ENCODE measurements at regions not wholly inside any gene's neighbourhood (a gene's known extent, or its start where the extent isn't known, plus 50 kb on each side); places are given as distances from the start of the nearest gene placed in this dataset.

DNA sequence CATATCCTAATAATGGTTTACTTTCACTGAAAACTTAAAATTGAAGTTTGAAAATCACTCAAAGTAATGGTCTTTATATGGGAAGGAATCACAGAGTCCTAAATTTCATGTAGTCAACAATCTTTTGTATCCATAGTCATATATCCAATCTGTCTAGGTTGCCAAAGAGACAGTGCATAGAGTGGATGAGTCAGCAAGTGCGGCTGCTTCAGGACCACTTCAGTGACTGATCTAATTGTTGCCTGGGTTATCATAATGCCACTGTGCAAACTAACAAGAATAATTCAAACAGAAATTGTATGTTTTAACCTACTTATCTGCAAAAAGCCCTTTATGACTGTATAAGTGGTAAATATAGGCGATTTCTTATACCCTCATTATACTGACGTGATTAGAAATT, 211.3 kb upstream of the PRR16 start:
- intact Hi-C loops (cut with DNase I; ENCODE audit: low total_unique reads), result no loop called here
- TF ChIP-seq POLR2A (IDR thresholded peaks at IDR 0.05) (no peak), POLR2AphosphoS5 (IDR thresholded peaks at IDR 0.05) (no peak)
- TF ChIP-seq, protein P1, sequence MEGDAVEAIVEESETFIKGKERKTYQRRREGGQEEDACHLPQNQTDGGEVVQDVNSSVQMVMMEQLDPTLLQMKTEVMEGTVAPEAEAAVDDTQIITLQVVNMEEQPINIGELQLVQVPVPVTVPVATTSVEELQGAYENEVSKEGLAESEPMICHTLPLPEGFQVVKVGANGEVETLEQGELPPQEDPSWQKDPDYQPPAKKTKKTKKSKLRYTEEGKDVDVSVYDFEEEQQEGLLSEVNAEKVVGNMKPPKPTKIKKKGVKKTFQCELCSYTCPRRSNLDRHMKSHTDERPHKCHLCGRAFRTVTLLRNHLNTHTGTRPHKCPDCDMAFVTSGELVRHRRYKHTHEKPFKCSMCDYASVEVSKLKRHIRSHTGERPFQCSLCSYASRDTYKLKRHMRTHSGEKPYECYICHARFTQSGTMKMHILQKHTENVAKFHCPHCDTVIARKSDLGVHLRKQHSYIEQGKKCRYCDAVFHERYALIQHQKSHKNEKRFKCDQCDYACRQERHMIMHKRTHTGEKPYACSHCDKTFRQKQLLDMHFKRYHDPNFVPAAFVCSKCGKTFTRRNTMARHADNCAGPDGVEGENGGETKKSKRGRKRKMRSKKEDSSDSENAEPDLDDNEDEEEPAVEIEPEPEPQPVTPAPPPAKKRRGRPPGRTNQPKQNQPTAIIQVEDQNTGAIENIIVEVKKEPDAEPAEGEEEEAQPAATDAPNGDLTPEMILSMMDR (IDR thresholded peaks at IDR 0.05), result no peak
- no peak overlapping the region for H3K27ac ChIP-seq
- H3K4me1 ChIP-seq, result no peaks in the 10 kb centered on the region
- no peak overlapping the region for H3K4me3 ChIP-seq
- H3K27me3 ChIP-seq, result no peaks in the 10 kb centered on the region
- DNase-seq (ENCODE audit: low spot score in 2 of 2), result no peak
- H3K9me3 ChIP-seq, result no peaks in the 10 kb centered on the region
- no peaks in the 10 kb centered on the region for H3K36me3 ChIP-seq

GRCh38 chr5:120254385-120254784, 209.7 kb upstream of the PRR16 start:
- no peaks in the 10 kb centered on the region for H3K27me3 ChIP-seq
- no peak for DNase-seq (ENCODE audit: low spot score in 2 of 2)
- H3K9me3 ChIP-seq, result no peaks in the 10 kb centered on the region
- intact Hi-C loops (cut with DNase I; ENCODE audit: low total_unique reads), result no loop called here
- H3K4me1 ChIP-seq, result no peaks in the 10 kb centered on the region
- H3K4me3 ChIP-seq, result no peak overlapping the region
- no peaks in the 10 kb centered on the region for H3K36me3 ChIP-seq
- H3K27ac ChIP-seq, result no peak overlapping the region
- TF ChIP-seq POLR2A (IDR thresholded peaks at IDR 0.05), result no peak
- TF ChIP-seq, protein P1 (IDR thresholded peaks at IDR 0.05), result no peak
- TF ChIP-seq POLR2AphosphoS5 (IDR thresholded peaks at IDR 0.05), result no peak

- no peak for DNase-seq (ENCODE audit: low spot score in 2 of 2)
- Histone ChIP-seq H3K9me3 (no peaks in the 10 kb centered on the region), H3K4me1 (no peaks in the 10 kb centered on the region), H3K27me3 (no peaks in the 10 kb centered on the region), H3K4me3 (no peak overlapping the region), H3K27ac (no peak overlapping the region), H3K36me3 (no peaks in the 10 kb centered on the region)
- intact Hi-C loops (cut with DNase I; ENCODE audit: low total_unique reads), result no loop called here
- no peak for TF ChIP-seq POLR2A (IDR thresholded peaks at IDR 0.05)
Measured at GRCh38 chr5:120255214-120255613, 208.9 kb upstream of the PRR16 start.

- intact Hi-C loops (cut with DNase I; ENCODE audit: low total_unique reads), result no loop called here
- no peak for TF ChIP-seq POLR2A (IDR thresholded peaks at IDR 0.05)
- TF ChIP-seq, protein P1 (IDR thresholded peaks at IDR 0.05), result no peak
- no peak for TF ChIP-seq POLR2AphosphoS5 (IDR thresholded peaks at IDR 0.05)
- H3K36me3 ChIP-seq, result no peaks in the 10 kb centered on the region
- no peak overlapping the region for H3K4me3 ChIP-seq
- no peaks in the 10 kb centered on the region for H3K4me1 ChIP-seq
- no peak overlapping the region for H3K27ac ChIP-seq
- H3K27me3 ChIP-seq, result no peaks in the 10 kb centered on the region
- no peak for DNase-seq (ENCODE audit: low spot score in 2 of 2)
- H3K9me3 ChIP-seq, result no peaks in the 10 kb centered on the region
Measured at GRCh38 chr5:120256376-120256775, 207.7 kb upstream of the PRR16 start.

DNA sequence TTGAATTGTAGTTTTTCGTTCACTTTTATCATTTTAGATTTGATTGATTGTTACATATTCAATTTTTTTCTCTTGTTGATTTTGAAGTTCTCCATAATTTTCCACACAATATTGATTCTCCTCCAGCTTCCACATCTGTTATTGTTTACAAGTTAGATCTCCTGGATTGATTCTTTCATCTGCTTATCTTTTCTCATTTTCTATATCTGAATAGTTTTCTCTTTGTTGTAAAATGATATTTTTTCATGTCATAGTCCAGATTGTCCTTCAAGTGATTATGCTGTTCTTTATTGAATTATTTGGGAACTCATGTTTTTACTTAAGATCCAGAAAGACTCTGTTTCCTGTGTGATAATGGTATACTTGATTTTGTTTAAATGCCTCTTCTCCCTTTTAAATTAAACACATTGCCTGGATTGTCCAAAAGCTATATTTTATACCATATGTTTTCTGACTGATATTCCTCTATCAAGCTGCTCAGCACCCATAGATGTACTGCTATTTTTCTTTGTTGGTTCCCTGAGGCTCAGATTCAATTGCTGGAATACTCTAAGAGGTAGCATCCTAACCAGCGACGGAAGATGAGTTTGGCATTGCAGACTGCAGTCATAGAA, 206.6 kb upstream of the PRR16 start:
- no peaks in the 10 kb centered on the region for H3K27me3 ChIP-seq
- intact Hi-C loops (cut with DNase I; ENCODE audit: low total_unique reads), result no loop called here
- no peaks in the 10 kb centered on the region for H3K4me1 ChIP-seq
- no peak for DNase-seq (ENCODE audit: low spot score in 2 of 2)
- H3K36me3 ChIP-seq, result no peaks in the 10 kb centered on the region
- H3K9me3 ChIP-seq, result no peaks in the 10 kb centered on the region
- H3K27ac ChIP-seq, result no peak overlapping the region
- H3K4me3 ChIP-seq, result no peak overlapping the region
- TF ChIP-seq, protein P1 (IDR thresholded peaks at IDR 0.05), result no peak
- TF ChIP-seq POLR2A (IDR thresholded peaks at IDR 0.05), result no peak
- no peak for TF ChIP-seq POLR2AphosphoS5 (IDR thresholded peaks at IDR 0.05)

DNA sequence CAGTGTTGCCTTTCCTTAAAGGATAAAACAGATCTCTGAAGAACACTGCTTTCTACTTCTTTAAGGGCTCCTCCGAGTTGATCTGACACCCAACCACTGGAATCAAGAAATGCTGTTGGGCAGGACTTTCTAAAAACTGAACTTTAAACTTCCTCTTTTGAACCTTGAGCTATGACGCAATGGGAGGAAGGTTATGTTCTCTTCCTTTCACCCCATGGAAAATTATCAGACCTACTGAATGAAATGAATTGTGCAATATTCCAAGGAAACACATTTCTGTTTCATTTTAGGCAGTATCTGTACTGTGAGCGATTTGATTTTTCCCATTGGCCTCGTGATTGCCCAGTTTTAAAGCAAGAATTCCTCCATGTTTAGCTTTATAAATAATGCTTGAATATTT, 206.0 kb upstream of the PRR16 start:
- no peak overlapping the region for H3K4me3 ChIP-seq
- TF ChIP-seq POLR2AphosphoS5 (IDR thresholded peaks at IDR 0.05), result peak in 1 of 3 donors; percentile 19
- no peak for TF ChIP-seq POLR2A (IDR thresholded peaks at IDR 0.05)
- TF ChIP-seq, protein P1 (IDR thresholded peaks at IDR 0.05), result no peak
- H3K36me3 ChIP-seq, result no peaks in the 10 kb centered on the region
- intact Hi-C loops (cut with DNase I; ENCODE audit: low total_unique reads), result no loop called here
- peak overlapping the region in 1 of 2 donors; percentile 54 for H3K27ac ChIP-seq
- no peaks in the 10 kb centered on the region for H3K27me3 ChIP-seq
- H3K9me3 ChIP-seq, result no peaks in the 10 kb centered on the region
- H3K4me1 ChIP-seq, result no peaks in the 10 kb centered on the region
- no peak for DNase-seq (ENCODE audit: low spot score in 2 of 2)
